ENCODE measurements at regions not wholly inside any gene's neighbourhood (a gene's known extent, or its start where the extent isn't known, plus 50 kb on each side); places are given as distances from the start of the nearest gene placed in this dataset.

DNA sequence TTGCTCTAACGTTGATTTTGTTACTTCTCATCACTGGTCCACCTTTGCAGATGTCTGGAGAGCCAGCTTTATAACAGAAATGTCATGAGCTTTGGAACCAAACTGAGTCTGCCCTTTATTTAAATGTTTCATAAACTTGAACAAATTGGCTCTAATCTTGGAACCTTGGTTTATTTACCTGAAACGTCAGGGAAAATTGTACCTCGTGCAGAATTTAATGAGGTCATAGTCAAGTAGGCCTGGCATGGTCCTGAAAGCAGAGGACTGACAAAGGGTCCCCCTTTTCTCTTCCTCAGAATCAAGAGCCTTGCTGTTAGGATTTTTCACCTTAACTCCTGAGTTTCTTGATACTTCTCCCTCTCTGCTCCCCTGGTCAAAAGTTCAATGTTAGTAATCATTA is 828.0 kb downstream of the GRID1 start:
- H3K4me1 ChIP-seq: no peaks in the 10 kb centered on the region
- no peaks in the 10 kb centered on the region for H3K27me3 ChIP-seq
- H3K27ac ChIP-seq: no peak overlapping the region
- H3K9me3 ChIP-seq: no peaks in the 10 kb centered on the region
- no peak overlapping the region for H3K4me3 ChIP-seq
- H3K36me3 ChIP-seq: no peaks in the 10 kb centered on the region
- DNase-seq (ENCODE audit: low spot score): no peak
- TF ChIP-seq, protein P1, sequence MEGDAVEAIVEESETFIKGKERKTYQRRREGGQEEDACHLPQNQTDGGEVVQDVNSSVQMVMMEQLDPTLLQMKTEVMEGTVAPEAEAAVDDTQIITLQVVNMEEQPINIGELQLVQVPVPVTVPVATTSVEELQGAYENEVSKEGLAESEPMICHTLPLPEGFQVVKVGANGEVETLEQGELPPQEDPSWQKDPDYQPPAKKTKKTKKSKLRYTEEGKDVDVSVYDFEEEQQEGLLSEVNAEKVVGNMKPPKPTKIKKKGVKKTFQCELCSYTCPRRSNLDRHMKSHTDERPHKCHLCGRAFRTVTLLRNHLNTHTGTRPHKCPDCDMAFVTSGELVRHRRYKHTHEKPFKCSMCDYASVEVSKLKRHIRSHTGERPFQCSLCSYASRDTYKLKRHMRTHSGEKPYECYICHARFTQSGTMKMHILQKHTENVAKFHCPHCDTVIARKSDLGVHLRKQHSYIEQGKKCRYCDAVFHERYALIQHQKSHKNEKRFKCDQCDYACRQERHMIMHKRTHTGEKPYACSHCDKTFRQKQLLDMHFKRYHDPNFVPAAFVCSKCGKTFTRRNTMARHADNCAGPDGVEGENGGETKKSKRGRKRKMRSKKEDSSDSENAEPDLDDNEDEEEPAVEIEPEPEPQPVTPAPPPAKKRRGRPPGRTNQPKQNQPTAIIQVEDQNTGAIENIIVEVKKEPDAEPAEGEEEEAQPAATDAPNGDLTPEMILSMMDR (IDR thresholded peaks at IDR 0.05): no peak

DNA sequence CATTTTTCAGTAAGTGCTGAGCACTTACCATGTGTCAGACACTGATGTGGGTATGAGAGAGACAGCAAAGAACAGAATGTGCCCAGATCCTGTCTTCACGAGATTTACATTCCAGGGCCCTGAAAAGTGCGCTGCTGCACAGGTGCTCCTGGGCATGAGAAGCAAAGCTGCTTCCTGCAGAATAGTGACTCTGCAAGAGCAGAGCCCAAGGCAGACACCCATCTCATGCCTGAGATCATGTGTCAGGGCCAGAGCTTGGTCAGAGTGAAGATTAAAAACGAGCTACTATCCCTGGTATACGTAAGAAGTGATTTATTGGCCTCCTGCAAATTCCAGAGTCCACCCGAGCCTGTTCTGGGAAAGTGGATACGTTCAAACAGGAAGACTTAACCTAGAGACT is 824.4 kb downstream of the GRID1 start:
- Histone ChIP-seq H3K4me1 (no peaks in the 10 kb centered on the region), H3K27me3 (no peaks in the 10 kb centered on the region), H3K9me3 (no peaks in the 10 kb centered on the region), H3K27ac (no peak overlapping the region), H3K36me3 (no peaks in the 10 kb centered on the region), H3K4me3 (no peak overlapping the region)
- TF ChIP-seq, protein P1 (IDR thresholded peaks at IDR 0.05): no peak
- DNase-seq (ENCODE audit: low spot score): no peak

DNA sequence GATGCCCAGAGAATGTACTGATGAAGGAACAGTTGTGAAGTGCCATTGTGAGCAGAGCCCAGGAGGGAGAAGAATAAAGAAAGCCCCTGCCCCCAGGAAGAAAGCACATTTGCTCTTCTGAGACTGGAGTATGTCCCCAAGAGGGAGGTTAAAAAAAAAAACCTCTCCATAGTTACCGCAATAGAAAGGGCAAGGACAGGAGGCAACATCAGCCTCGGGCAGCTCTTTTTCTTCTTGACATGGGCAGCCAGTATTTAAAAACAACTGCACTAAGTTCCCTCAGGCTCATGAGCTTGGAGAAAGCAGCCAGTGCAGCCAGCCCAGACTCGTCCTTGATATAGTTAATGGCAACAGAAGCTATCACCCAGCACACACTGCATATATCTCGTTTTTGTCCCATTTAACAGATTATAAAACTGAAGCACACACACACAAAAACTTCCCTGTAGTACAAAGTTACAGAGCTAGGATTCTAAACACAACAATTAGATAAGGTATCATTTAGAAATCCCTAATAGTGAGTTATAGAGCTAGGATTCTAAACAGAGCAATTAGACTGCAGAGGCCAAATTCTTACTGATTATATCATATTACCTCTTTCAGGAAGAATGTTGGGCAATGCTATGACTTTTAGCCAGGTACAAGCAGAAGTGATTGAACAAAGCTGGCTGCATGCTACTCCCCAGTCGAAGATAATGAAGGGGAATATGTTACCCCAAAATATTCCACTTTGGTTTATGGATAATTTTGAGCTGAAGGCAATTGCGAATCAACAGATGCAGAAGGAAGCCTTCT is 823.5 kb downstream of the GRID1 start:
- no peaks in the 10 kb centered on the region for H3K36me3 ChIP-seq
- no peak for DNase-seq (ENCODE audit: low spot score)
- TF ChIP-seq, protein P1 (IDR thresholded peaks at IDR 0.05): no peak
- no peak overlapping the region for H3K4me3 ChIP-seq
- no peaks in the 10 kb centered on the region for H3K4me1 ChIP-seq
- no peaks in the 10 kb centered on the region for H3K9me3 ChIP-seq
- no peak overlapping the region for H3K27ac ChIP-seq
- no peaks in the 10 kb centered on the region for H3K27me3 ChIP-seq

DNA sequence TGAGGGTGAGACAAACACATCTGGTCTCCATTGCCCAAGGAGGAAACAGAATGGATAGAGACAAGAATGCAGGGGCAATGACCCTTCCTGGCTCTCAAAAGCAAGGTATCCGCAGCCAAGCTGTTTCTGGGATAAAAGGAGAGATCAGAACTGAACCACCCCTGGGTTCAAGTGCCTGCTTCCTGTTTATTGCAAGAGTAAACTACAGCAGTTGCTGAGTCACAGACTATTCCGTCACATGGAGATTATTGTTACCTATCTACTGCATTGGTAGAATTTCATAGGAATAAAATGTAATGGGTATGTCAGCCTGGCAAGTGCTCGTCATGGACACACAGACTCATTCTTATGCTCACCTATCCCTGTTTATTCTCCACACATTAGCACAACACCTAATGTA is 821.6 kb downstream of the GRID1 start:
- no peaks in the 10 kb centered on the region for H3K4me1 ChIP-seq
- H3K9me3 ChIP-seq: no peaks in the 10 kb centered on the region
- DNase-seq (ENCODE audit: low spot score): no peak
- TF ChIP-seq, protein P1 (IDR thresholded peaks at IDR 0.05): no peak
- H3K27me3 ChIP-seq: no peaks in the 10 kb centered on the region
- H3K36me3 ChIP-seq: no peaks in the 10 kb centered on the region
- no peak overlapping the region for H3K27ac ChIP-seq
- no peak overlapping the region for H3K4me3 ChIP-seq

DNA sequence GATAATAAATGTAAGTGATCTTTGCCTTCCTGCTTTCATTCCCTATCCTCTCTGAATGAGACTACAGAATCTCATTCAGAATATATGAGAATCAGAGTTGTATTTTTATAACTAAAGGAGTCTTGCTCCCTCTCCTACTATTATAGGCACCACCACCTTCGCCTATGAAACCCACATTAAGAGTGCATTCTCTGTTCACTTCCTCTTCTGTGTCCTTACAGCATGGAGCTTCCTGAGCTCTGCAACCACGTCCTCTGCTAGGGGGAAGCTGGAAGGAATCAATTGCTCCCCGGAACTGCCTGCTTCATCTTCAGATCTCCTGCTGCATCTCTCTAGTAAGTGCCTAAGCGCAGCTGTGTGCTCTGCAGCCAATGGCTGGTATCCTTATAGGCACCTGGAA is 820.7 kb downstream of the GRID1 start:
- H3K4me1 ChIP-seq: no peaks in the 10 kb centered on the region
- no peak overlapping the region for H3K27ac ChIP-seq
- TF ChIP-seq, protein P1 (IDR thresholded peaks at IDR 0.05): no peak

More for the DNA sequence above, 820.7 kb downstream of the GRID1 start:
- Histone ChIP-seq H3K4me3 (no peak overlapping the region), H3K9me3 (no peaks in the 10 kb centered on the region), H3K36me3 (no peaks in the 10 kb centered on the region), H3K27me3 (no peaks in the 10 kb centered on the region)
- DNase-seq (ENCODE audit: low spot score): no peak

Data from right atrium auricular region (tissue), 2 donors.